WTC11 (cell line): ENCODE measurements at regions not wholly inside any gene's neighbourhood (a gene's known extent, or its start where the extent isn't known, plus 50 kb on each side); places are given as distances from the start of the nearest gene placed in this dataset.

Experiments
- ATAC-seq: fragments of 200-7000 bp; cut with Tn5 transposase; 2 replicates; pipeline ENCODE4 v1.10.0; 2021; ENCODE audit warnings: mild to moderate bottlenecking, moderate library complexity
- CTCF ChIA-PET: fragments of 300-600 bp; sonication (Branson Sonifier 250); formaldehyde crosslinking; loops from one replicate; lab custom pipeline; 2021; ENCODE audit warnings: antibody characterized with exemption; lab: Charles Lee
- POLR2A ChIA-PET: fragments of 350-600 bp; sonication (Branson Sonifier 250); formaldehyde crosslinking; loops from one replicate; lab custom pipeline; 2021; ENCODE audit warnings: antibody characterized with exemption; lab: Charles Lee
- DNase-seq: peaks from one replicate; pipeline ENCODE4 v3.0.0; 2021; ENCODE audit warnings: low spot score
- H3K27ac Mint-ChIP-seq: 2 replicates; pipeline ENCODE4 v1.8.0; 2021; ENCODE audit warnings: mixed read lengths
- H3K27me3 Mint-ChIP-seq: 2 replicates; pipeline ENCODE4 v1.8.0; 2021; ENCODE audit warnings: low read depth, mild to moderate bottlenecking, moderate library complexity, mixed read lengths
- H3K36me3 Mint-ChIP-seq: 2 replicates; pipeline ENCODE4 v1.8.0; 2021; ENCODE audit warnings: mixed read lengths
- H3K4me1 Mint-ChIP-seq: 2 replicates; pipeline ENCODE4 v1.8.0; 2022; ENCODE audit warnings: mixed read lengths
- H3K4me3 Mint-ChIP-seq: 2 replicates; pipeline ENCODE4 v1.8.0; 2021; ENCODE audit warnings: mild to moderate bottlenecking, moderate library complexity, mixed read lengths
- H3K9me3 Mint-ChIP-seq: 2 replicates; pipeline ENCODE4 v1.8.0; 2021; ENCODE audit warnings: mixed read lengths
- AFF4 ChIP-seq: sonication (generic); formaldehyde crosslinking; IDR thresholded peaks from 2 replicates; pipeline ENCODE4 v1.8.1; 2023; ENCODE audit warnings: mild to moderate bottlenecking, missing genetic modification reagents, borderline replicate concordance
- ATF6 ChIP-seq: sonication (generic); formaldehyde crosslinking; IDR thresholded peaks from 2 replicates; pipeline ENCODE4 v1.8.1; 2023; ENCODE audit warnings: mild to moderate bottlenecking, missing genetic modification reagents
- CTCF ChIP-seq: fragments of 200-600 bp; IDR thresholded peaks from 2 replicates; pipeline ENCODE4 v1.8.0; 2022; ENCODE audit warnings: antibody characterized with exemption
- ELF4 ChIP-seq: sonication (generic); formaldehyde crosslinking; IDR thresholded peaks from 2 replicates; pipeline ENCODE4 v1.8.1; 2022; ENCODE audit warnings: low read depth, mild to moderate bottlenecking, moderate library complexity, missing genetic modification reagents
- ESRRA ChIP-seq: sonication (generic); formaldehyde crosslinking; IDR thresholded peaks from 2 replicates; pipeline ENCODE4 v1.8.1; 2022; ENCODE audit warnings: mild to moderate bottlenecking, missing genetic modification reagents, borderline replicate concordance
- FOXJ3 ChIP-seq: sonication (generic); formaldehyde crosslinking; IDR thresholded peaks from 2 replicates; pipeline ENCODE4 v1.9.0; 2021; ENCODE audit warnings: missing genetic modification reagents, mild to moderate bottlenecking, borderline replicate concordance
- GTF2I ChIP-seq: fragments of 250-450 bp; sonication (Bioruptor Pico); conservative IDR thresholded peaks from 2 replicates; pipeline ENCODE4 v1.4.0; 2021; ENCODE audit warnings: mild to moderate bottlenecking
- HMGA2 ChIP-seq: fragments of 250-450 bp; sonication (Bioruptor Pico); IDR thresholded peaks from 2 replicates; pipeline ENCODE4 v1.4.0; 2021; ENCODE audit warnings: mild to moderate bottlenecking, moderate library complexity
- IRF1 ChIP-seq: sonication (generic); formaldehyde crosslinking; IDR thresholded peaks from 2 replicates; pipeline ENCODE4 v1.8.0; 2023; ENCODE audit warnings: missing genetic modification reagents
- NR1H2 ChIP-seq: sonication (generic); formaldehyde crosslinking; IDR thresholded peaks from 2 replicates; pipeline ENCODE4 v1.9.0; 2021; ENCODE audit warnings: mild to moderate bottlenecking, moderate library complexity, missing genetic modification reagents
- NR3C1 ChIP-seq: sonication (generic); formaldehyde crosslinking; conservative IDR thresholded peaks from 2 replicates; pipeline ENCODE4 v1.8.1; 2023; ENCODE audit warnings: low read depth, mild to moderate bottlenecking, missing genetic modification reagents
- RORB ChIP-seq: fragments of 250-450 bp; sonication (Bioruptor Pico); IDR thresholded peaks from 2 replicates; pipeline ENCODE4 v1.9.0; 2021; ENCODE audit warnings: mild to moderate bottlenecking
- SOX15 ChIP-seq: fragments of 250-450 bp; sonication (Bioruptor Pico); IDR thresholded peaks from 2 replicates; pipeline ENCODE4 v1.9.0; 2021; ENCODE audit warnings: mild to moderate bottlenecking
- TP53 ChIP-seq: sonication (generic); formaldehyde crosslinking; IDR thresholded peaks from 2 replicates; pipeline ENCODE4 v1.8.1; 2023; ENCODE audit warnings: mild to moderate bottlenecking, missing genetic modification reagents
- ZNF396 ChIP-seq: fragments of 250-450 bp; sonication (Bioruptor Pico); IDR thresholded peaks from 2 replicates; pipeline ENCODE4 v1.8.0; 2021; ENCODE audit warnings: mild to moderate bottlenecking, moderate library complexity, borderline replicate concordance
- TF ChIP-seq, protein P1 (sequence below): fragments of 250-450 bp; sonication (Bioruptor Pico); IDR thresholded peaks from 2 replicates; pipeline ENCODE4 v1.9.0; 2021; ENCODE audit warnings: mild to moderate bottlenecking, borderline replicate concordance
- TF ChIP-seq, protein P2 (sequence below): fragments of 250-450 bp; sonication (Bioruptor Pico); IDR thresholded peaks from 2 replicates; pipeline ENCODE4 v1.9.0; 2021; ENCODE audit warnings: moderate library complexity, mild to moderate bottlenecking, inconsistent platforms, borderline replicate concordance

- POLR2A ChIA-PET = no interaction called here
- TF ChIP-seq ZNF396 (no peak), TP53 (CRISPR knock-in tag) (no peak), FOXJ3 (no peak), IRF1 (CRISPR knock-in tag) (no peak), NR3C1 (CRISPR knock-in tag) (no peak), RORB (CRISPR knock-in tag) (no peak), ELF4 (CRISPR knock-in tag) (no peak)
- TF ChIP-seq, protein P1, sequence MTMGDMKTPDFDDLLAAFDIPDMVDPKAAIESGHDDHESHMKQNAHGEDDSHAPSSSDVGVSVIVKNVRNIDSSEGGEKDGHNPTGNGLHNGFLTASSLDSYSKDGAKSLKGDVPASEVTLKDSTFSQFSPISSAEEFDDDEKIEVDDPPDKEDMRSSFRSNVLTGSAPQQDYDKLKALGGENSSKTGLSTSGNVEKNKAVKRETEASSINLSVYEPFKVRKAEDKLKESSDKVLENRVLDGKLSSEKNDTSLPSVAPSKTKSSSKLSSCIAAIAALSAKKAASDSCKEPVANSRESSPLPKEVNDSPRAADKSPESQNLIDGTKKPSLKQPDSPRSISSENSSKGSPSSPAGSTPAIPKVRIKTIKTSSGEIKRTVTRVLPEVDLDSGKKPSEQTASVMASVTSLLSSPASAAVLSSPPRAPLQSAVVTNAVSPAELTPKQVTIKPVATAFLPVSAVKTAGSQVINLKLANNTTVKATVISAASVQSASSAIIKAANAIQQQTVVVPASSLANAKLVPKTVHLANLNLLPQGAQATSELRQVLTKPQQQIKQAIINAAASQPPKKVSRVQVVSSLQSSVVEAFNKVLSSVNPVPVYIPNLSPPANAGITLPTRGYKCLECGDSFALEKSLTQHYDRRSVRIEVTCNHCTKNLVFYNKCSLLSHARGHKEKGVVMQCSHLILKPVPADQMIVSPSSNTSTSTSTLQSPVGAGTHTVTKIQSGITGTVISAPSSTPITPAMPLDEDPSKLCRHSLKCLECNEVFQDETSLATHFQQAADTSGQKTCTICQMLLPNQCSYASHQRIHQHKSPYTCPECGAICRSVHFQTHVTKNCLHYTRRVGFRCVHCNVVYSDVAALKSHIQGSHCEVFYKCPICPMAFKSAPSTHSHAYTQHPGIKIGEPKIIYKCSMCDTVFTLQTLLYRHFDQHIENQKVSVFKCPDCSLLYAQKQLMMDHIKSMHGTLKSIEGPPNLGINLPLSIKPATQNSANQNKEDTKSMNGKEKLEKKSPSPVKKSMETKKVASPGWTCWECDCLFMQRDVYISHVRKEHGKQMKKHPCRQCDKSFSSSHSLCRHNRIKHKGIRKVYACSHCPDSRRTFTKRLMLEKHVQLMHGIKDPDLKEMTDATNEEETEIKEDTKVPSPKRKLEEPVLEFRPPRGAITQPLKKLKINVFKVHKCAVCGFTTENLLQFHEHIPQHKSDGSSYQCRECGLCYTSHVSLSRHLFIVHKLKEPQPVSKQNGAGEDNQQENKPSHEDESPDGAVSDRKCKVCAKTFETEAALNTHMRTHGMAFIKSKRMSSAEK (CRISPR knock-in tag) = no peak
- TF ChIP-seq, protein P2, sequence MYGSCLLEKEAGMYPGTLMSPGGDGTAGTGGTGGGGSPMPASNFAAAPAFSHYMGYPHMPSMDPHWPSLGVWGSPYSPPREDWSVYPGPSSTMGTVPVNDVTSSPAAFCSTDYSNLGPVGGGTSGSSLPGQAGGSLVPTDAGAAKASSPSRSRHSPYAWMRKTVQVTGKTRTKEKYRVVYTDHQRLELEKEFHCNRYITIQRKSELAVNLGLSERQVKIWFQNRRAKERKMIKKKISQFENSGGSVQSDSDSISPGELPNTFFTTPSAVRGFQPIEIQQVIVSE (CRISPR knock-in tag) = no peak
- TF ChIP-seq, all 79 proteins: peak for 0
These were observed 125.2 kb upstream of the SYT6 start for GRCh38 chr1:114278911-114279310.

GRCh38 chr1:114278430-114278829 is 124.8 kb upstream of the SYT6 start:
- H3K36me3 Mint-ChIP-seq = no peaks in the 10 kb centered on the region
- ChIA-PET CTCF (interaction anchor here (1.2 to 1.9 kb wide), 2 partner anchors 299 to 302 kb away, joined by 4 to 5 read pairs; partner anchors contain the start of gene OLFML3), POLR2A (no interaction called here)
- ATAC-seq = no peak
- peaks cover 19% of the 10 kb centered on the region for H3K27me3 Mint-ChIP-seq
- H3K27ac Mint-ChIP-seq = no peak overlapping the region
- H3K9me3 Mint-ChIP-seq = no peaks in the 10 kb centered on the region
- no peak for DNase-seq
- H3K4me3 Mint-ChIP-seq = no peak overlapping the region
- H3K4me1 Mint-ChIP-seq = 0 out of 2 replicates have a peak, but pooled peaks cover 3% of the 10 kb centered on the region
- TF ChIP-seq ATF6 (CRISPR knock-in tag) = no peak
- no peak for TF ChIP-seq HMGA2
- no peak for TF ChIP-seq ZNF396
- no peak for TF ChIP-seq NR1H2 (CRISPR knock-in tag)
- TF ChIP-seq AFF4 (CRISPR knock-in tag) = no peak
- no peak for TF ChIP-seq ESRRA
- no peak for TF ChIP-seq SOX15 (CRISPR knock-in tag)
- no peak for TF ChIP-seq CTCF
- TF ChIP-seq GTF2I (CRISPR knock-in tag) = no peak

More at GRCh38 chr1:114278911-114279310, 125.2 kb upstream of the SYT6 start:
- CTCF ChIA-PET = interaction anchor here (1.2 to 1.9 kb wide), 2 partner anchors 300 to 302 kb away, joined by 4 to 5 read pairs; partner anchors contain the start of gene OLFML3
- Mint-ChIP-seq H3K27me3 (peaks cover 19% of the 10 kb centered on the region), H3K9me3 (no peaks in the 10 kb centered on the region), H3K36me3 (no peaks in the 10 kb centered on the region), H3K27ac (no peak overlapping the region), H3K4me3 (no peak overlapping the region), H3K4me1 (0 out of 2 replicates have a peak, but pooled peaks cover 3% of the 10 kb centered on the region)
- no peak for DNase-seq
- no peak for ATAC-seq
